ENCODE measurements at regions not wholly inside any gene's neighbourhood (a gene's known extent, or its start where the extent isn't known, plus 50 kb on each side); places are given as distances from the start of the nearest gene placed in this dataset.

DNA sequence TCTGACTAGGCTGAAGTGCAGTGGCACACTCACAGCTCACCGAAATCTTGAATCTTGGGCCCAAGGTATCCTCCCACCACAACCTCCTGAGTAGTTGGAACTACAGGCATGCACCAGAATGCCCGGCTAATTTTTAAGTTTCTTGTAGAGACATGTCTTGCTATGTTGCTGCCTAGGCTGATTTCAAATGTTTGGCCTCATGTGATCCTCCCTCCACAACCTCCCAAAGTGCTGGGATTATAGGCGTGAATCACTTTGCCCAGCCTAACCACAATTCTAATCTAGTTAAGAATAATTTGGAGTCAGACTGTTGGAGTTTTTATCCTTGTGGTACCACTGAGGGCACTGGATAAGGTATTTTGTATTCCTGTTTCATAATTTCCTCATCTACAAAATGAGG lies 317.5 kb upstream of the AGA start:
- Histone ChIP-seq H2BK120ac (ENCODE audit: low read depth, low read length) (no peak overlapping the region), H3K9ac (ENCODE audit: low read depth, low read length) (no peak overlapping the region), H2BK20ac (ENCODE audit: low read depth, low read length) (no peak overlapping the region), H3K27ac (ENCODE audit: insufficient read depth, low read length) (no peak overlapping the region), H2AK5ac (ENCODE audit: low read depth, low read length) (no peak overlapping the region), H3K14ac (replicated peaks; ENCODE audit: low read depth, low read length) (no peak overlapping the region), H3K36me3 (ENCODE audit: control insufficient read depth, insufficient read depth, low read length) (no peaks in the 10 kb centered on the region), H4K91ac (ENCODE audit: insufficient read depth, low read depth, low read length) (no peak overlapping the region), H3K27me3 (ENCODE audit: control insufficient read depth, insufficient read depth, low read length) (no peaks in the 10 kb centered on the region), H3K23ac (ENCODE audit: low read depth, low read length) (no peak overlapping the region), H4K5ac (ENCODE audit: low read depth, low read length) (no peak overlapping the region), H3K4me2 (ENCODE audit: low read depth, low read length) (no peak overlapping the region), H3K9me3 (ENCODE audit: control insufficient read depth, insufficient read depth, low read length) (no peaks in the 10 kb centered on the region), H4K20me1 (ENCODE audit: insufficient read depth, low read length) (no peaks in the 10 kb centered on the region), H3K4ac (ENCODE audit: low read depth, low read length) (no peak overlapping the region), H3K4me1 (ENCODE audit: control insufficient read depth, insufficient read depth, low read length) (no peaks in the 10 kb centered on the region), H3K18ac (ENCODE audit: low read depth, low read length) (no peak overlapping the region), H2BK5ac (ENCODE audit: low read depth, low read length, poor library complexity, severe bottlenecking) (no peak overlapping the region), H3K9me1 (ENCODE audit: insufficient read depth, low read length) (no peaks in the 10 kb centered on the region), H2AFZ (replicated peaks; ENCODE audit: low read length, poor library complexity) (no peak overlapping the region), H2AK9ac (replicated peaks; ENCODE audit: low read depth, low read length, poor library complexity) (no peak overlapping the region), H2BK15ac (ENCODE audit: low read depth, low read length) (no peak overlapping the region), H3K56ac (ENCODE audit: extremely low read depth, insufficient read depth, low read length) (no peak overlapping the region), H3K79me1 (ENCODE audit: low read depth in 1 of 2, low read length in 2 of 2) (no peaks in the 10 kb centered on the region), H4K8ac (ENCODE audit: low read depth in 2 of 2, low read length in 2 of 2) (no peak overlapping the region), H3K4me3 (ENCODE audit: insufficient read depth, low read depth, low read length) (no peak overlapping the region)
- ChIA-PET POLR2A (ENCODE audit: unreplicated experiment) (no interaction called here), CTCF (interaction anchor here (0.6 kb wide), 1 partner anchor 1449 kb away, joined by 4 read pairs; no protein-coding TSS in a partner anchor)
- intact Hi-C loops (cut with micrococcal nuclease) (no loop called here), in situ Hi-C loops (cut with MboI; ENCODE audit: low sequenced_read_pairs) (no loop called here), dilution Hi-C loops (cut with HindIII; ENCODE audit: low sequenced_read_pairs, unreplicated experiment) (no loop called here)
- no TSS peak for BruUV-seq (replicated peaks)
- TF ChIP-seq SMC3 (IDR thresholded peaks at IDR 0.05; ENCODE audit: low read depth, low read length) (no peak), CEBPB (IDR thresholded peaks at IDR 0.05; ENCODE audit: low read depth, low read length) (no peak), MAFK (IDR thresholded peaks at IDR 0.05; ENCODE audit: low read depth, low read length) (no peak)
- DNase-seq: no peak
- no peak for ATAC-seq (ENCODE audit: low read depth)
- 83% methylated on average over 1 of the region's 3 CpGs; no CpG with 5 or more reads in 1 of the 2 experiments for WGBS, 2 experiments (ENCODE audit: extremely low coverage in 2 of 2, insufficient read length in 1 of 2)

Measured in IMR-90 (cell line).